DOHH2 (cell line): ENCODE measurements at regions not wholly inside any gene's neighbourhood (a gene's known extent, or its start where the extent isn't known, plus 50 kb on each side); places are given as distances from the start of the nearest gene placed in this dataset.

Experiments
- H3F3A ChIP-seq: fragments of 200-600 bp; sonication (generic), shearing (Covaris generic); 2 replicates; pipeline ENCODE4 v1.6.0; 2016; ENCODE audit warnings: antibody characterized with exemption, mild to moderate bottlenecking; ENCODE audit not compliant: control insufficient read depth, insufficient read depth
- H3K27ac ChIP-seq: fragments of 200-600 bp; sonication (generic); 2 replicates; pipeline ENCODE4 v1.5.1; 2014; ENCODE audit warnings: low read depth, mild to moderate bottlenecking, low read length, moderate library complexity
- H3K27me3 ChIP-seq: fragments of 200-600 bp; sonication (generic); 2 replicates; pipeline ENCODE4 v1.6.1; 2014; ENCODE audit warnings: mild to moderate bottlenecking, low read length, mixed read lengths; ENCODE audit not compliant: control insufficient read depth
- H3K36me3 ChIP-seq: fragments of 200-600 bp; sonication (generic); 2 replicates; pipeline ENCODE4 v1.6.1; 2014; ENCODE audit warnings: mild to moderate bottlenecking, low read length, moderate library complexity, mixed read lengths; ENCODE audit not compliant: control insufficient read depth
- H3K4me1 ChIP-seq: fragments of 200-600 bp; sonication (generic); 2 replicates; pipeline ENCODE4 v1.6.1; 2014; ENCODE audit warnings: mild to moderate bottlenecking, low read length, mixed read lengths; ENCODE audit not compliant: control insufficient read depth
- H3K4me2 ChIP-seq: fragments of 200-600 bp; sonication (generic); 2 replicates; pipeline ENCODE4 v1.6.0; 2014; ENCODE audit warnings: mild to moderate bottlenecking, low read length, moderate library complexity
- H3K4me3 ChIP-seq: fragments of 200-600 bp; sonication (generic); 2 replicates; pipeline ENCODE4 v1.5.1; 2014; ENCODE audit warnings: mild to moderate bottlenecking, low read length, mixed read lengths
- H3K79me2 ChIP-seq: fragments of 200-600 bp; sonication (generic); 2 replicates; pipeline ENCODE4 v1.6.1; 2014; ENCODE audit warnings: mild to moderate bottlenecking, low read length, mixed read lengths; ENCODE audit not compliant: control insufficient read depth
- H3K9me2 ChIP-seq: fragments of 200-600 bp; sonication (generic); replicated peaks from 2 replicates; pipeline ENCODE4 v1.6.1; 2014; ENCODE audit warnings: mild to moderate bottlenecking, low read length, mixed read lengths; ENCODE audit not compliant: control insufficient read depth
- H3K9me3 ChIP-seq: fragments of 200-600 bp; sonication (generic); 2 replicates; pipeline ENCODE4 v1.6.1; 2014; ENCODE audit warnings: antibody characterized with exemption, low read length, mixed read lengths; ENCODE audit not compliant: control insufficient read depth, insufficient read depth
- H4K20me1 ChIP-seq: fragments of 200-600 bp; sonication (generic); 2 replicates; pipeline ENCODE4 v1.6.0; 2014; ENCODE audit warnings: low read depth, mild to moderate bottlenecking, antibody characterized with exemption, low read length, moderate library complexity; ENCODE audit not compliant: control insufficient read depth, insufficient read depth
- CTCF ChIP-seq: fragments of 200-600 bp; sonication (generic); IDR thresholded peaks from one replicate; pipeline ENCODE4 v1.5.1; 2014; ENCODE audit warnings: antibody characterized with exemption, mild to moderate bottlenecking, low read depth, low read length; ENCODE audit not compliant: poor library complexity, severe bottlenecking
- EZH2phosphoT487 ChIP-seq: fragments of 200-600 bp; sonication (generic); IDR thresholded peaks from 2 replicates; pipeline ENCODE4 v1.6.1; 2017; ENCODE audit warnings: borderline replicate concordance, mild to moderate bottlenecking, antibody characterized with exemption, low read length, moderate library complexity, mixed read lengths

GRCh38 chr1:57868908-57869307 is 445.0 kb upstream of the DAB1 start:
- Histone ChIP-seq H3K27ac (no peak overlapping the region), H3K4me3 (no peak overlapping the region), H3F3A (no peaks in the 10 kb centered on the region), H3K79me2 (no peaks in the 10 kb centered on the region), H3K9me2 (no peaks in the 10 kb centered on the region), H3K9me3 (no peaks in the 10 kb centered on the region), H4K20me1 (no peaks in the 10 kb centered on the region), H3K4me1 (no peaks in the 10 kb centered on the region), H3K4me2 (no peak overlapping the region), H3K27me3 (no peaks in the 10 kb centered on the region), H3K36me3 (no peaks in the 10 kb centered on the region)
- TF ChIP-seq EZH2phosphoT487 (no peak), CTCF (no peak)

GRCh38 chr1:57868239-57868638 is 444.4 kb upstream of the DAB1 start:
- H3K27ac ChIP-seq: no peak overlapping the region
- H4K20me1 ChIP-seq: no peaks in the 10 kb centered on the region
- no peaks in the 10 kb centered on the region for H3K4me1 ChIP-seq
- H3K9me2 ChIP-seq: no peaks in the 10 kb centered on the region
- no peak overlapping the region for H3K4me3 ChIP-seq
- TF ChIP-seq EZH2phosphoT487 (no peak), CTCF (no peak)
- no peaks in the 10 kb centered on the region for H3K36me3 ChIP-seq
- no peak overlapping the region for H3K4me2 ChIP-seq
- H3F3A ChIP-seq: no peaks in the 10 kb centered on the region
- no peaks in the 10 kb centered on the region for H3K9me3 ChIP-seq
- H3K27me3 ChIP-seq: no peaks in the 10 kb centered on the region
- no peaks in the 10 kb centered on the region for H3K79me2 ChIP-seq

- no peak overlapping the region for H3K4me2 ChIP-seq
- no peaks in the 10 kb centered on the region for H3K79me2 ChIP-seq
- no peak overlapping the region for H3K27ac ChIP-seq
- H3K9me2 ChIP-seq: no peaks in the 10 kb centered on the region
- no peaks in the 10 kb centered on the region for H3K9me3 ChIP-seq
- H3K36me3 ChIP-seq: no peaks in the 10 kb centered on the region
- H3K4me3 ChIP-seq: no peak overlapping the region
- H4K20me1 ChIP-seq: no peaks in the 10 kb centered on the region
- no peak for TF ChIP-seq EZH2phosphoT487
- no peak for TF ChIP-seq CTCF
- H3K4me1 ChIP-seq: no peaks in the 10 kb centered on the region
- no peaks in the 10 kb centered on the region for H3K27me3 ChIP-seq
- no peaks in the 10 kb centered on the region for H3F3A ChIP-seq
Observed at GRCh38 chr1:57866998-57867397, 443.1 kb upstream of the DAB1 start.

GRCh38 chr1:57860931-57861565 is 437.2 kb upstream of the DAB1 start:
- no peaks in the 10 kb centered on the region for H3K79me2 ChIP-seq
- no peaks in the 10 kb centered on the region for H4K20me1 ChIP-seq
- H3K27me3 ChIP-seq: no peaks in the 10 kb centered on the region
- no peaks in the 10 kb centered on the region for H3F3A ChIP-seq
- no peaks in the 10 kb centered on the region for H3K36me3 ChIP-seq
- H3K9me2 ChIP-seq: no peaks in the 10 kb centered on the region
- no peak overlapping the region for H3K4me2 ChIP-seq
- H3K4me3 ChIP-seq: no peak overlapping the region
- no peak overlapping the region for H3K27ac ChIP-seq
- H3K4me1 ChIP-seq: no peaks in the 10 kb centered on the region
- no peaks in the 10 kb centered on the region for H3K9me3 ChIP-seq
- no peak for TF ChIP-seq EZH2phosphoT487
- no peak for TF ChIP-seq CTCF
